ENCODE measurements at regions not wholly inside any gene's neighbourhood (a gene's known extent, or its start where the extent isn't known, plus 50 kb on each side); places are given as distances from the start of the nearest gene placed in this dataset.

DNA sequence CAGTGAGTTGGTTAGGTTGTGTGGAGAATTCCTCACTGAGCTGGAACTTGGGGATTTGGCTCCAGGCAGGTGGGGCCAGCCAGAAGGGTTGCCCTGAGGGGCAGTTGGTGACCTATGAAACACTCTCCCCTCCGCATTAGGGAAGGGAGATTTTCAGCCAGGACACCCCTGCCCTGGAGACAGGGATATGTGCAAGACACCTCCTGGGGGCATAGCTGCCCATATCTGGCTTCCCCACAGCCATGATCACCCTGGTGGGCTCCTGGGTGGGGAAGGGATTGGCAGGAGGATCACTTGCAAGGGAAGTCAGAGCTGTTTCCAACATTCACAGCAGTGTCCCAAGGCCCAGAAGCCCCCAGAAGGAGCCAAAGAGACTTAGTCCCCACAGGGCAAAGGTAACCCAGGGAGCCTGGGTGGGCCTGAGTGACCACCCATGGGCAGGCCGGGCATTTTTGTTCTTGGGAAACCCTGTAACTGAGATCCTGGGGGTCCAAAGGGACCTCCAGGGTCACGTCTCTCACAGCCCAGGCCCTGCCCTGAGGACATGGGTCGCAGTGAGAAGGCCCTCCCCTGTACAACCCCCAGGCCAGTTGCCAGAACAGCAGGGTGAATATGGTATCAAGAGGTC lies 145.8 kb downstream of the MRPL14 start:
- no peak overlapping the region for H3K27ac Mint-ChIP-seq
- H3K9me3 Mint-ChIP-seq, result no peaks in the 10 kb centered on the region
- H3K36me3 Mint-ChIP-seq (ENCODE audit: low read depth), result no peaks in the 10 kb centered on the region
- intact Hi-C loops (cut with micrococcal nuclease), result no loop called here
- no peak for DNase-seq (ENCODE audit: low spot score)
- peaks cover 7% of the 10 kb centered on the region for H3K4me1 Mint-ChIP-seq (ENCODE audit: low read depth)
- peaks cover 12% of the 10 kb centered on the region for H3K27me3 Mint-ChIP-seq (ENCODE audit: low read depth)
- H3K4me3 Mint-ChIP-seq (ENCODE audit: low read depth), result no peak overlapping the region

- peaks cover 7% of the 10 kb centered on the region for H3K4me1 Mint-ChIP-seq (ENCODE audit: low read depth)
- no peak overlapping the region for H3K27ac Mint-ChIP-seq
- intact Hi-C loops (cut with micrococcal nuclease), result no loop called here
These were observed 147.1 kb downstream of the MRPL14 start for GRCh38 chr6:43980004-43980795.

GRCh38 chr6:43979525-43979924 lies 147.7 kb downstream of the MRPL14 start:
- intact Hi-C loops (cut with micrococcal nuclease), result no loop called here
- Mint-ChIP-seq H3K27ac (no peak overlapping the region), H3K4me1 (ENCODE audit: low read depth) (peaks cover 7% of the 10 kb centered on the region), H3K4me3 (ENCODE audit: low read depth) (no peak overlapping the region), H3K27me3 (ENCODE audit: low read depth) (peaks cover 26% of the 10 kb centered on the region), H3K9me3 (no peaks in the 10 kb centered on the region), H3K36me3 (ENCODE audit: low read depth) (no peaks in the 10 kb centered on the region)
- no peak for DNase-seq (ENCODE audit: low spot score)

More at GRCh38 chr6:43980004-43980795, 147.1 kb downstream of the MRPL14 start:
- H3K9me3 Mint-ChIP-seq, result no peaks in the 10 kb centered on the region
- H3K27me3 Mint-ChIP-seq (ENCODE audit: low read depth), result peaks cover 21% of the 10 kb centered on the region
- DNase-seq (ENCODE audit: low spot score), result no peak
- no peaks in the 10 kb centered on the region for H3K36me3 Mint-ChIP-seq (ENCODE audit: low read depth)
- H3K4me3 Mint-ChIP-seq (ENCODE audit: low read depth), result no peak overlapping the region

DNA sequence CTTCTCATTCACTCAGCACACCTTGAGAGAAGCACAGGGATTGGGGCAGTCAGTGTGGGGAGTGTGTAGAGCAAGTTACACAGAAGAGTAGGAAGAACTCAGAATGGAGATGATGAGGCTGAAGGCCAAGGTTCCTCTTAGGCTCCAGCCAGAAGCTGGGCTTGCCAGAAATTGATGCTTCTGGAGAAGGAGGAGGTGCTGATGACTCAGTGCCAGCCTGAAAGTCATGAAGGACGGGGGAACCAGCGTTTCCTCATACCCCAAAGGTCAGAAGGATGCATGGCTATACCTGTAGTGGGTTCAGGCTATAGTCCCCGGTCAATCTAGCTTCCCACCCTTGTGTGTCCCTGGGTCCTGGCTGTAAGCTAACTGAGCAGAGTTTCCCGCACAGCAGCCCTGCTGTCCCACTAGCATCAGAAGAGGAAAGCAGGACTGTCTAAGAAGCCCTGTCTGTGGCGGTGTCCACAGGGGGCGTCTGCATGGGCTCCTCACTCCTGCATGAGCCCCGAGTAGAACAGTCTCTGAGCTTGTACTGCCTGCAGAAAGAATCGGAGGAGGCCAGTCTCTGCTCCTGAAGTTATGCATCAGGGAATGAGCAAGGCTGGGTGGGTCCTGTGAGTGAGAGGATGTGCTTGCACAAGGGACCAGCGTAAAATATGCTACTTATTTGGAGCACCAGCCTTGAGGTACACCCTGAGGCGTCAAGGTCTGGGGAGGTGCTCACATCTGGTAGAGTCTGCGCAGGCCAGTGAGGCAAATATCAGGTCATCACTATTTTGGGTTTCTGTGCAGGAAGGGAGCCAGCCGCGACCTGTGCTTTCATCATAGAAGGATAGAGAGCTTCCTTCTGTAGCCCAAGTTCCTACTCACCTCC lies 148.5 kb downstream of the MRPL14 start:
- H3K9me3 Mint-ChIP-seq, result no peaks in the 10 kb centered on the region
- H3K27ac Mint-ChIP-seq, result no peak overlapping the region
- intact Hi-C loops (cut with micrococcal nuclease), result no loop called here
- peaks cover 7% of the 10 kb centered on the region for H3K4me1 Mint-ChIP-seq (ENCODE audit: low read depth)
- no peak overlapping the region for H3K4me3 Mint-ChIP-seq (ENCODE audit: low read depth)
- no peaks in the 10 kb centered on the region for H3K36me3 Mint-ChIP-seq (ENCODE audit: low read depth)
- H3K27me3 Mint-ChIP-seq (ENCODE audit: low read depth), result peaks cover 31% of the 10 kb centered on the region
- DNase-seq (ENCODE audit: low spot score), result no peak

DNA sequence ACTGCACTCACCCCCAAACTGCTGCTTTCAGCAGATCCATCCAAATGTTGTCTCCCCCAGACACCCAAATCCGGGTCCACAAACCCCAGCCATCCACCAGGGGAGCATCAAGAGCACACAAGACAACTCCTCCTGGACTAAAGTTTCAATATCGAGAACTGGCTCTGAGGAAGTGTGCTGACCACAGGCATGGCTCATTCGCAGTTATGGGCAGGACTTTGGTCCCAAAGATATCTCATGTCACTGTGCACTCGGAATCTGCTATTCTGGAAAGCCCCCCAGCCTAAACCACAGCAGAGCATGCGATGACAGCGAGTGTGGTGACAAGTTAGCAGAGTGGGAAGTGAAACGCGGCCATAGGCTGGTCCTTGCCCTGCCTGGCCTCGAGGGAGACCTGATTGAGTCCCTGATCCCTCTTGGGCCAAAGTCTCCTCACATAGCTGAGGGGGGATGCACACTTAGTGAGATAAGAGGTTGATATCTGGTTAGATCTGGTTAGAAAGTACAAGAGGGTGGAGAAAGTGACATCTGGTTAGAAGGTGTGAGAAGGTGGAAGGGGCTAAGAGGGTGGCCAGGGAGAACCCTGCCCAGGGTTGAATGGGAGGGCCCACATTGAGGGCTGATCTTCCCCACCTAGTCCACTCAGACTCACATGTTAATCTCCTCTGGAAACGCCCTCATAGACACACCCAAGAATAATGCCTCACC lies 149.7 kb downstream of the MRPL14 start:
- DNase-seq (ENCODE audit: low spot score), result no peak
- no peak overlapping the region for H3K4me3 Mint-ChIP-seq (ENCODE audit: low read depth)
- H3K36me3 Mint-ChIP-seq (ENCODE audit: low read depth), result no peaks in the 10 kb centered on the region
- H3K4me1 Mint-ChIP-seq (ENCODE audit: low read depth), result peaks cover 7% of the 10 kb centered on the region
- no peak overlapping the region for H3K27ac Mint-ChIP-seq
- intact Hi-C loops (cut with micrococcal nuclease), result no loop called here
- H3K9me3 Mint-ChIP-seq, result no peaks in the 10 kb centered on the region
- H3K27me3 Mint-ChIP-seq (ENCODE audit: low read depth), result peaks cover 36% of the 10 kb centered on the region

DNA sequence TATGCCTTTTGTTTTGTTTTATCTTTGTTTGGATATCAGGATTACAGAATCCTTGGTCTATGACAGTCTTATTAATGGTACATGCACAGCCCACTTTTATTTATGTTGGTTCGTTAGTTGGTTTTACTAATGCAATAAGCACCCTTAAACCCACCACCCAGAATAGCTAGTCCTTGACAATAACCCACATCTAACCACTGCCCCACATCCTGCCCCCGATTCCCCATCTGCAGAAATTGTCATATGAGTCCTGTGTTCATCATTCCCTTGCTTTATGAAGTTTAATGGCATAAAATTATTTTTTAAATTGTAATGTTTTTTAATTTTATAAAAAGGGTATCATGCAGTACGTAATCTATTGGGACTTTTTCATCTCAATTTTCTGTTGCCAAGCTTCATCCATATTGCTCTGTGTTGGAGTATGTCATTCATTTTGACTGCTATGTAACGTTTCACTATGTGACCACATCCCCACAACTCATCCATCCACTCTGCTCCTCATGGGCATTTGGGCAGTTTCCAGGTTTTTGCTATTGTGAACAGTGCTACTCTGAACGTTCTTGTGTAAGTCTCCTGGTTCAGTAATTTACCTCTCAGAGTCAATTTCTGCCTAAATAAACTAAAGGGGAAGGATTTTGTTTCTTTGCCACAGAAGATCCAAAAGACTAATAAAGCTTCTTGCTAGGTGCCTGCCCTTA lies 150.4 kb downstream of the MRPL14 start:
- DNase-seq (ENCODE audit: low spot score), result no peak
- H3K4me3 Mint-ChIP-seq (ENCODE audit: low read depth), result no peak overlapping the region
- intact Hi-C loops (cut with micrococcal nuclease), result no loop called here

GRCh38 chr6:43974643-43975230 lies 152.5 kb downstream of the MRPL14 start:
- no peak for DNase-seq (ENCODE audit: low spot score)
- Mint-ChIP-seq H3K27me3 (ENCODE audit: low read depth) (peaks cover 36% of the 10 kb centered on the region), H3K9me3 (no peaks in the 10 kb centered on the region), H3K36me3 (ENCODE audit: low read depth) (no peaks in the 10 kb centered on the region), H3K4me1 (ENCODE audit: low read depth) (peaks cover 7% of the 10 kb centered on the region), H3K27ac (no peak overlapping the region), H3K4me3 (ENCODE audit: low read depth) (no peak overlapping the region)
- intact Hi-C loops (cut with micrococcal nuclease), result no loop called here

More for the DNA sequence above, 150.4 kb downstream of the MRPL14 start:
- Mint-ChIP-seq H3K27me3 (ENCODE audit: low read depth) (peaks cover 36% of the 10 kb centered on the region), H3K27ac (no peak overlapping the region), H3K4me1 (ENCODE audit: low read depth) (peaks cover 7% of the 10 kb centered on the region), H3K36me3 (ENCODE audit: low read depth) (no peaks in the 10 kb centered on the region), H3K9me3 (no peaks in the 10 kb centered on the region)

DNA sequence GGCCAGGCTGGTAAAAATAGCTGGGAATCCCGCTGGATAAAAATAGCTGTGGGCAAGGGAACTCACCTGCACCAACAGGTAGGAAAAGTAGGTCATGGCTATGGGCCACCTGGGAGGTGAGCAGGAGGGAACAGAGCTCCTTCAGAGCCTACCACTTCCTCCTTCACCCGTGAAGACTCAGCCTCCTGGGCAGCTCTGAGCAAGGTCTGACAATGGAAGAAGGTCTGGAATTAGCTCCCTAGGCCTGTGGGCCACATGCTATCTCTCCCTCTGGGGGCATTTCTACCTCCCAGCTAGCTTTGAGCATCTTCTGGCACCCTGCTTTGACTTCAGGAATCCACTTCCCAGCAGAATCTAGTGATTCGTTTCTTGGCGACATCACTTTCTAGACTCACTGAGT lies 153.9 kb downstream of the MRPL14 start:
- intact Hi-C loops (cut with micrococcal nuclease), result no loop called here
- H3K9me3 Mint-ChIP-seq, result no peaks in the 10 kb centered on the region
- no peak overlapping the region for H3K4me3 Mint-ChIP-seq (ENCODE audit: low read depth)
- H3K27ac Mint-ChIP-seq, result no peak overlapping the region
- DNase-seq (ENCODE audit: low spot score), result no peak
- peaks cover 5% of the 10 kb centered on the region for H3K4me1 Mint-ChIP-seq (ENCODE audit: low read depth)
- peaks cover 34% of the 10 kb centered on the region for H3K27me3 Mint-ChIP-seq (ENCODE audit: low read depth)
- H3K36me3 Mint-ChIP-seq (ENCODE audit: low read depth), result no peaks in the 10 kb centered on the region

GRCh38 chr6:43972913-43973300 lies 154.3 kb downstream of the MRPL14 start:
- no peak for DNase-seq (ENCODE audit: low spot score)
- no peak overlapping the region for H3K27ac Mint-ChIP-seq
- H3K36me3 Mint-ChIP-seq (ENCODE audit: low read depth), result no peaks in the 10 kb centered on the region
- H3K9me3 Mint-ChIP-seq, result no peaks in the 10 kb centered on the region
- intact Hi-C loops (cut with micrococcal nuclease), result no loop called here
- H3K4me3 Mint-ChIP-seq (ENCODE audit: low read depth), result no peak overlapping the region
- peaks cover 5% of the 10 kb centered on the region for H3K4me1 Mint-ChIP-seq (ENCODE audit: low read depth)
- peaks cover 33% of the 10 kb centered on the region for H3K27me3 Mint-ChIP-seq (ENCODE audit: low read depth)

GRCh38 chr6:43972179-43972912 lies 154.9 kb downstream of the MRPL14 start:
- Mint-ChIP-seq H3K9me3 (no peaks in the 10 kb centered on the region), H3K4me3 (ENCODE audit: low read depth) (no peak overlapping the region), H3K27ac (no peak overlapping the region), H3K27me3 (ENCODE audit: low read depth) (peaks cover 27% of the 10 kb centered on the region), H3K36me3 (ENCODE audit: low read depth) (no peaks in the 10 kb centered on the region), H3K4me1 (ENCODE audit: low read depth) (peaks cover 1% of the 10 kb centered on the region)
- intact Hi-C loops (cut with micrococcal nuclease), result no loop called here
- no peak for DNase-seq (ENCODE audit: low spot score)

- Mint-ChIP-seq H3K4me3 (ENCODE audit: low read depth) (no peak overlapping the region), H3K27me3 (ENCODE audit: low read depth) (peaks cover 26% of the 10 kb centered on the region), H3K4me1 (ENCODE audit: low read depth) (no peaks in the 10 kb centered on the region), H3K9me3 (no peaks in the 10 kb centered on the region), H3K27ac (no peak overlapping the region), H3K36me3 (ENCODE audit: low read depth) (no peaks in the 10 kb centered on the region)
- intact Hi-C loops (cut with micrococcal nuclease), result no loop called here
- no peak for DNase-seq (ENCODE audit: low spot score)
These were observed 155.5 kb downstream of the MRPL14 start for GRCh38 chr6:43971776-43972126.

Measured in activated T-helper 2 cell treated with anti-CD3 and anti-CD28 coated beads, Interferon-gamma antibody, Interleukin-2, Interleukin-4, amounts not matched to agents 10 μg/mL and 5 μg/mL and 100 μg/mL, durations not matched to agents 14 hours and 24 hours and 36 hours (primary cell).